ENCODE measurements at regions not wholly inside any gene's neighbourhood (a gene's known extent, or its start where the extent isn't known, plus 50 kb on each side); places are given as distances from the start of the nearest gene placed in this dataset.

DNA sequence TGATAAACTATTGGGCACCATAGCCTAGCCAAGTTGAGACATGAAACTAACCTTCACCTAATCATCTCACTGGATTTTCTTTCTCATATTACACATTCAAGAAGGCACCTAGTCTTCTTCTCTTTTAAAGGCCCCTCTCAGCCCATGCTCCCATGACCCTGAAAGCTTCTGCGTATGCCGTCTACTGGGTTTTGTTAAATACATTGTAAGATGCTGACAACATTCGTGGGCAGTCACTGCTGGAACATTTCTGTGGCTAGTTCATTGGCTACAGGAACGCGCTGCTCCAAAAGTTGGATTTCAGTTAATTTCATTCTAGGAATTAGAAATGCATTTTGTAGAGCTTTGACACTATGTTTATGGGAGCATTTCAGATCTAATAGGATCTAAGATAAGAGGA is 52.3 kb upstream of the CHD2 start (continued):
- TF ChIP-seq NANOG (IDR thresholded peaks at IDR 0.05; ENCODE audit: insufficient read depth, low read depth, low read length, poor library complexity, severe bottlenecking), result no peak
- TF ChIP-seq CHD7 (IDR thresholded peaks at IDR 0.05; ENCODE audit: insufficient replicate concordance, low read length), result no peak
- TF ChIP-seq HDAC6 (IDR thresholded peaks at IDR 0.05; ENCODE audit: low read depth, low read length), result no peak
- no peak for TF ChIP-seq SUZ12 (IDR thresholded peaks at IDR 0.05; ENCODE audit: low read length)
- no peak for TF ChIP-seq EGR1 (IDR thresholded peaks at IDR 0.05; ENCODE audit: borderline replicate concordance, low read depth, low read length)
